ENCODE measurements at regions not wholly inside any gene's neighbourhood (a gene's known extent, or its start where the extent isn't known, plus 50 kb on each side); places are given as distances from the start of the nearest gene placed in this dataset.
"Not testable (repeated sequence)": the region's sequence is repeated elsewhere in the genome, so short reads cannot be mapped to it uniquely, and the experiment has no call there.

- DNase-seq: not testable (repeated sequence)
These were observed 66.7 kb upstream of the SLITRK5 start for GRCh38 chr13:87604437-87604836.

GRCh38 chr13:87607266-87607665 is 63.9 kb upstream of the SLITRK5 start:
- DNase-seq: no peak

- no peak for DNase-seq
These were observed 56.9 kb upstream of the SLITRK5 start for GRCh38 chr13:87614276-87614675.
